OCI-LY1 (cell line): ENCODE measurements at regions not wholly inside any gene's neighbourhood (a gene's known extent, or its start where the extent isn't known, plus 50 kb on each side); places are given as distances from the start of the nearest gene placed in this dataset.

Source experiments
- EZH2 ChIP-seq: fragments of 200-600 bp; sonication (generic), shearing (Covaris generic); IDR thresholded peaks from 2 replicates; pipeline ENCODE4 v1.8.0; 2017; ENCODE audit warnings: borderline replicate concordance, mixed run types, mild to moderate bottlenecking, antibody characterized with exemption, low read length, moderate library complexity, mixed read lengths
- TF ChIP-seq, protein P1 (sequence below): fragments of 200-600 bp; sonication (generic), shearing (Covaris generic); IDR thresholded peaks from 2 replicates; pipeline ENCODE4 v1.5.1; 2017; ENCODE audit warnings: mild to moderate bottlenecking, antibody characterized with exemption, low read length, moderate library complexity, mixed read lengths

DNA sequence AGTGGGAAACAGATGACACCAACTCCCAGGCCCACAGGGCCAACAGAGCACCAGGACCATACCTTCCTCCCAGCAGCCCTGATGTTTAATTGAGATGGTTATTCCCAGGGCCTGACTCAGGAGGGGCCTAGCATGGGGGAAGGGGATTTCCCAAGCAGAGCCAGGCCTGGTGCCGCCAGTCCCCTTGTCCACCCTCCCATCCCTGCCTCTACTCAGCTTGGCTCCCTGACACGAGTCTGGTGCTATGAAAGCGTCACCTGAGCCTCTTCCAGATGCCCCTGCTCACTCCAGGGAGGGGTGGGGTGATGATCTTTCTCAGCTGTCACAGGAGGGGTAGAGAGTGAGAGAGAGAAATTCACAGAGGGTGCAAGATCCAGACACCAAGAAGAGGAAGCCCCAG lies 72.7 kb downstream of the EFNB1 start:
- TF ChIP-seq, protein P1, sequence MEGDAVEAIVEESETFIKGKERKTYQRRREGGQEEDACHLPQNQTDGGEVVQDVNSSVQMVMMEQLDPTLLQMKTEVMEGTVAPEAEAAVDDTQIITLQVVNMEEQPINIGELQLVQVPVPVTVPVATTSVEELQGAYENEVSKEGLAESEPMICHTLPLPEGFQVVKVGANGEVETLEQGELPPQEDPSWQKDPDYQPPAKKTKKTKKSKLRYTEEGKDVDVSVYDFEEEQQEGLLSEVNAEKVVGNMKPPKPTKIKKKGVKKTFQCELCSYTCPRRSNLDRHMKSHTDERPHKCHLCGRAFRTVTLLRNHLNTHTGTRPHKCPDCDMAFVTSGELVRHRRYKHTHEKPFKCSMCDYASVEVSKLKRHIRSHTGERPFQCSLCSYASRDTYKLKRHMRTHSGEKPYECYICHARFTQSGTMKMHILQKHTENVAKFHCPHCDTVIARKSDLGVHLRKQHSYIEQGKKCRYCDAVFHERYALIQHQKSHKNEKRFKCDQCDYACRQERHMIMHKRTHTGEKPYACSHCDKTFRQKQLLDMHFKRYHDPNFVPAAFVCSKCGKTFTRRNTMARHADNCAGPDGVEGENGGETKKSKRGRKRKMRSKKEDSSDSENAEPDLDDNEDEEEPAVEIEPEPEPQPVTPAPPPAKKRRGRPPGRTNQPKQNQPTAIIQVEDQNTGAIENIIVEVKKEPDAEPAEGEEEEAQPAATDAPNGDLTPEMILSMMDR, result no peak
- no peak for TF ChIP-seq EZH2
